ENCODE measurements at regions not wholly inside any gene's neighbourhood (a gene's known extent, or its start where the extent isn't known, plus 50 kb on each side); places are given as distances from the start of the nearest gene placed in this dataset.

DNA sequence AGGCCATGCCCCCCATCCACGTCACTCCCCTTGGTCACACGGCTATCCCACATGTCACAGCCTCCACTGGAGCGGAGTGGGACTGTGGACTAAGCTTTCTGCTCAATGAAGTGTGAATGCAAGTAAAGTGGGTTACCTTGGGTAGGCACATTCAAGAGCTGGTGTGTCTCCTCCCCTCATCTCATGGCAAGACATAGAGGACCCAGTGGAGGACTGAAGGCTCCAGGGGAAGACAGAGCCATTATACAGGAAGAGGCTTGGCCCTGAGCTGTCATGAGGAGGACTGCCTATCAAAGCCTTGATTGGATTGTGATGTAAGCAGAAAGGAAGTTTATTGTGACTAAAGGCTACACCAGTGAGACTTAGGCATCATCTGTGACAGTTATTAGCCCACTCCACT is 129.2 kb upstream of the CCL2 start:
- TF ChIP-seq ZNF274 (IDR thresholded peaks at IDR 0.05; ENCODE audit: low read depth, low read length): no peak
- no peak for TF ChIP-seq YY1 (IDR thresholded peaks at IDR 0.05; ENCODE audit: insufficient read depth, insufficient read length)
- no peak for TF ChIP-seq SUZ12 (IDR thresholded peaks at IDR 0.05; ENCODE audit: extremely low read depth, insufficient read depth, insufficient read length)
